Gastroesophageal sphincter (tissue), 4 donors: ENCODE measurements at regions not wholly inside any gene's neighbourhood (a gene's known extent, or its start where the extent isn't known, plus 50 kb on each side); places are given as distances from the start of the nearest gene placed in this dataset.

Source experiments
- ATAC-seq: fragments of 150-250 bp; one replicate; pipeline ENCODE4 v1.9.1; 2016; ENCODE audit warnings: mild to moderate bottlenecking, moderate library complexity
- H3K27ac ChIP-seq, 4 donors: fragments of 200-600 bp; sonication (generic) in 3 of 4; 1 replicate in 3 of 4; 2 replicates in 1 of 4; pipeline ENCODE4 v1.5.1; 2016 to 2019
- H3K27me3 ChIP-seq: fragments of 200-600 bp; sonication (generic); one replicate; pipeline ENCODE4 v1.5.1; 2019
- H3K36me3 ChIP-seq, 2 donors: fragments of 200-600 bp; sonication (generic); one replicate each; pipeline ENCODE4 v1.5.1; 2019; ENCODE audit warnings: control low read depth in 1 of 2
- H3K4me1 ChIP-seq, 3 donors: fragments of 200-600 bp; sonication (generic); 1 replicate in 2 of 3; 2 replicates in 1 of 3; pipeline ENCODE4 v1.5.1; 2016 to 2019; ENCODE audit warnings: control low read depth in 2 of 3
- H3K4me3 ChIP-seq, 2 donors: fragments of 200-600 bp; sonication (generic); one replicate each; pipeline ENCODE4 v1.5.1; 2019; ENCODE audit warnings: mild to moderate bottlenecking in 1 of 2, moderate library complexity in 1 of 2
- H3K9me3 ChIP-seq, 3 donors: fragments of 200-600 bp; sonication (generic); one replicate each; pipeline ENCODE4 v1.5.1; 2017 to 2019; ENCODE audit warnings: control low read depth in 2 of 3
- EP300 ChIP-seq: sonication (generic); formaldehyde crosslinking; IDR thresholded peaks from one replicate; pipeline ENCODE4 v1.6.1; 2017; ENCODE audit warnings: antibody characterized with exemption, mild to moderate bottlenecking
- POLR2A ChIP-seq, 2 donors: fragments of 450-650 bp; IDR thresholded peaks; one replicate each; pipeline ENCODE4 v1.6.1; 2017; ENCODE audit warnings: antibody characterized with exemption in 2 of 2, mild to moderate bottlenecking in 2 of 2, moderate library complexity in 1 of 2
- POLR2AphosphoS5 ChIP-seq: sonication (generic); formaldehyde crosslinking; IDR thresholded peaks from one replicate; pipeline ENCODE4 v1.6.1; 2017; ENCODE audit warnings: antibody characterized with exemption
- WGBS, 2 donors: methylation state at CpG; one replicate each; pipeline ENCODE4 v1.1.5; 2018; ENCODE audit warnings: low coverage in 1 of 2; 5-methylcytosine and 5-hydroxymethylcytosine counted together
- TF ChIP-seq, protein P1 (sequence below), 4 experiments: fragments of 200-600 bp in 2 of 4; fragments of 450-650 bp in 2 of 4; sonication (generic) in 1 of 4; IDR thresholded peaks; one replicate each; pipeline ENCODE4 v1.5.1; 2017 to 2019; ENCODE audit warnings: antibody characterized with exemption in 4 of 4, mild to moderate bottlenecking in 2 of 4, moderate library complexity in 2 of 4

DNA sequence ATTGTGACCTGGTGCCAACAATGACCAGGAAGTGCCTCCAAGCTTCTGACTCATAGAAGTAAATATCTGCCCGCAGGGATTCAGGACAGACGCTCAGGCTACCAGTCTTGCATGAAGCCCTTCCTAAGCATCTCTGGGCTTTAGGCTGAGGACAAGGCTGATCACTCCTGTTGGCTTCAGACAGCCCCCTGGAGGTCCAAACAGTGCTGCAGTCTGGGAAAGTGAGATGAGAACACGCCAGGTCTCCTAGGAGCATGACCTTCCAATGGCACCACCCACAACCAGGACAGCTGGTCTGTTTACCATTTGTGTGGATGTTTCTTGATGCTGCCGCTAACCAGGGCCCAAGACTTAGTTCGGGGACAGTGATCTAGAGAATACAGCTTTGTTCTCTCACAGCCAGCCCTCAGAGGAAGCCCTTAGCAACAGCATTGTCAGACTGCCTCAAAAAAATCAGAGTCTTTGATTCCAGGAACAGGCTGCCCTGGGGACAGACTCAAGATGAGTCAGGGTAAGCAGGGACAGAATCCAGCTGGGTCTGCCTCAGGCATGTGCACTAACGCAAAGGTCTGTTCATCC, 111.2 kb downstream of the ZNF280B start:
- TF ChIP-seq POLR2A (IDR thresholded peaks at IDR 0.05), result no peak
- TF ChIP-seq, protein P1, sequence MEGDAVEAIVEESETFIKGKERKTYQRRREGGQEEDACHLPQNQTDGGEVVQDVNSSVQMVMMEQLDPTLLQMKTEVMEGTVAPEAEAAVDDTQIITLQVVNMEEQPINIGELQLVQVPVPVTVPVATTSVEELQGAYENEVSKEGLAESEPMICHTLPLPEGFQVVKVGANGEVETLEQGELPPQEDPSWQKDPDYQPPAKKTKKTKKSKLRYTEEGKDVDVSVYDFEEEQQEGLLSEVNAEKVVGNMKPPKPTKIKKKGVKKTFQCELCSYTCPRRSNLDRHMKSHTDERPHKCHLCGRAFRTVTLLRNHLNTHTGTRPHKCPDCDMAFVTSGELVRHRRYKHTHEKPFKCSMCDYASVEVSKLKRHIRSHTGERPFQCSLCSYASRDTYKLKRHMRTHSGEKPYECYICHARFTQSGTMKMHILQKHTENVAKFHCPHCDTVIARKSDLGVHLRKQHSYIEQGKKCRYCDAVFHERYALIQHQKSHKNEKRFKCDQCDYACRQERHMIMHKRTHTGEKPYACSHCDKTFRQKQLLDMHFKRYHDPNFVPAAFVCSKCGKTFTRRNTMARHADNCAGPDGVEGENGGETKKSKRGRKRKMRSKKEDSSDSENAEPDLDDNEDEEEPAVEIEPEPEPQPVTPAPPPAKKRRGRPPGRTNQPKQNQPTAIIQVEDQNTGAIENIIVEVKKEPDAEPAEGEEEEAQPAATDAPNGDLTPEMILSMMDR (IDR thresholded peaks at IDR 0.05), result peak in 1 of 4 experiments; percentile 17
- peak overlapping the region in 3 of 4 donors; percentile 23 to 44 (median 29) for H3K27ac ChIP-seq
- H3K4me3 ChIP-seq, result no peak overlapping the region
- 30 to 33% methylated on average over 1 to 2 of the region's 6 CpGs for WGBS, 2 donors
- H3K4me1 ChIP-seq, result peaks cover 0 to 8% (median 6%) of the 10 kb centered on the region in 3 donors
- peak; percentile 86 for ATAC-seq
- no peaks in the 10 kb centered on the region for H3K36me3 ChIP-seq
- peaks cover 0 to 17% (median 0%) of the 10 kb centered on the region in 3 donors for H3K9me3 ChIP-seq
- H3K27me3 ChIP-seq, result peaks cover 15% of the 10 kb centered on the region

DNA sequence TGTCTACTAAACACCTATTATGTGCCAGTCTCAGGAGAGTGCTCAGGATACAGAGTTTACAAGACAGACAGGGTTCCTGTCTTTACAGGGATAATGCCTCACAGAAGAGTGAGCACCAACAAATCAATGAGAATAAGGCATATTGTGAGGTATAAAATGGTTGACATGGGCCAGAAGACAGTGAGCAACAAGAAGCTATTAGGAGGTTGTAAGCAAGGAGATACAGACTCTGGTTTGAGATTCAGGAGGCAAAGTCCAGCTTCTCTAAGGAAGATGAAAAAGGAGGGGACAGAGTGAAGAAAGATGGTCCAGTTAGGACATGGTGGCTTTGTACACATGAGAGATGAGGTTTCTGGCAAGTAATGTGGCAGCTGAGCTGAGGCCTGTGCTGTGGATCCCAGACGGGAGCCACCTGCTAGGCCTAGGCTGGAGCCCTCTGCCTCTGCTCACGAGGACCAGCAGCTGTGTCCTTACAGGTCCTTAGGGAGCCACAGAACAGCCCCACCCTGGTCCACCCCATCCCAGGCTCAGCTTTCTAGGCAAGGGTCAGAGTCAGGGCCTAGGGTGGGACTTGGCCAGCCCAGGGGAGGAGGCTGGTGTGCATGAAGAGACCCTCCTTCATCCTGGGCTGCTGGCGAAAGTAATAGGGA, 110.5 kb downstream of the ZNF280B start:
- ATAC-seq, result peak; percentile 86
- Histone ChIP-seq H3K27me3 (peaks cover 15% of the 10 kb centered on the region), H3K36me3 (no peaks in the 10 kb centered on the region), H3K27ac (peak overlapping the region in 3 of 4 donors; percentile 29 to 52 (median 44)), H3K4me1 (peaks cover 0 to 8% (median 6%) of the 10 kb centered on the region in 3 donors), H3K4me3 (no peak overlapping the region), H3K9me3 (peaks cover 0 to 11% (median 0%) of the 10 kb centered on the region in 3 donors)
- 38% methylated on average over 1 of the region's 3 CpGs; no CpG with 5 or more reads in 1 of the 2 donors for WGBS, 2 donors
- no peak for TF ChIP-seq POLR2A (IDR thresholded peaks at IDR 0.05)
- TF ChIP-seq POLR2AphosphoS5, result no peak
- TF ChIP-seq, protein P1 (IDR thresholded peaks at IDR 0.05), result no peak
- no peak for TF ChIP-seq EP300

DNA sequence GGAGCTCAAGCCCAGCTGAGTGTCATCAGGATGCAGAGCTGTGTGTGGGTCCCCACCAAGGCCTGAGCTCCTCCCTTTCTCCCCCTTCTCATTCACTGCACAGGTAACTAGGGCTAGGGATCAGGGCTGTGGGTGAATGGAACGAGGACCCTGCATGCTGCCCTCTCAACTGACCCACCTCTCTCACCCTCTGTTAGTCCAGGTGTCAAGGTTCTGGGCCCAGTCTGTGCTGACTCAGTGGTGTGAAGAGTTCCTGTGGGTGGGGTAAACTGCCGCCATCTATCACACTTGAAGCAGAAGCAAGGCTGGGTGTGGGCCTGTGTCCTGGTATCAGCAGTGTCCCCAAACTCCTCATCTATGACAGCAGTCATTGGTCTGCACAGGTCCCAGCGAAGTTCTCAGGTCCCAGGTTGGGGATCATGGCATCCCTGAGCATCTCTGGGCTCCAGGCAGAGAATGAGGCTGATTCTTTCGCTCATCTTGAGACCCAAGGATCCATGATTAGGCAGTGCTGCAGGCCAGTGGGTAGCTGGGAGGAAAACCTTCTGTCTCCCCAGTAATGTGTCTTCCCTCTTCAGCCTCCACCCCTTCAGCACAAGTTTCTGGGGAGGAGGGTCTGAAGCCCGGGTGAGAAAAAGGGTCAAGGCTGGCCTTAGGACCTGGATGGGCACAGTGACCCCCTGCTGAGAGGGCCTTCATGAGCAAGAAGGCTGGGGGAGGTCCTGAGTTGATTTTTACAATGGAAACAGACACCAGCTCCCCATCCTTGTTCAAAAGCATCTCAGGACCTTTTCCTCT, 109.8 kb downstream of the ZNF280B start:
- peak overlapping the region in 1 of 4 donors; percentile 29 for H3K27ac ChIP-seq
- no peaks in the 10 kb centered on the region for H3K36me3 ChIP-seq
- peaks cover 0 to 8% (median 6%) of the 10 kb centered on the region in 3 donors for H3K4me1 ChIP-seq
- ATAC-seq, result no peak
- no peak for TF ChIP-seq POLR2AphosphoS5
- TF ChIP-seq EP300, result no peak
- TF ChIP-seq, protein P1 (IDR thresholded peaks at IDR 0.05), result no peak
- TF ChIP-seq POLR2A (IDR thresholded peaks at IDR 0.05), result no peak
- peaks cover 15% of the 10 kb centered on the region for H3K27me3 ChIP-seq
- peaks cover 0 to 4% (median 0%) of the 10 kb centered on the region in 3 donors for H3K9me3 ChIP-seq
- 57 to 100% methylated on average over 1 of the region's 5 CpGs for WGBS, 2 donors
- no peak overlapping the region for H3K4me3 ChIP-seq

DNA sequence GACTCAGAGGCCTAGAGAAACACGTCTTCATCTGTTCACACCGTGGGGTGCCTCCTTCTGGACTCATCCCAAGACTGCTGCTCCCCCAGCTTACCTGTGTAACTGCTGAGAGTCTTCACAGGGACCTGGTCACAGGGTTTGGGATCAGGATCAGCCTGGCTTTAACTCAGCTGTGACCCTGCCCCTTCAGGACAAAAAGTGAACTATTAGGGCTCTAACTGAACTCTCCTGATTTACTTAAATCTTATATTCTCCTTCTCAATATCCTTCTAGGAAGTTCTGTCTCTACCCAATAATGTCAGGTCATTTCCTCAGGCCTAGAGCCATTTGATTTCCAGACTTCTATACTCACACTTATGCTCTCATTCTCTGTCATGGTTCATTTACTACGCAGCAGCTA, 108.4 kb downstream of the ZNF280B start:
- H3K27ac ChIP-seq, result no peak overlapping the region
- no peaks in the 10 kb centered on the region for H3K36me3 ChIP-seq
- WGBS, 2 donors, result 71% methylated on average over 3 of the region's 3 CpGs; no CpG with 5 or more reads in 1 of the 2 donors
- no peak for TF ChIP-seq POLR2AphosphoS5
- TF ChIP-seq, protein P1 (IDR thresholded peaks at IDR 0.05), result no peak
- no peak for TF ChIP-seq POLR2A (IDR thresholded peaks at IDR 0.05)
- ATAC-seq, result no peak
- H3K9me3 ChIP-seq, result no peaks in the 10 kb centered on the region
- H3K4me3 ChIP-seq, result no peak overlapping the region
- H3K27me3 ChIP-seq, result peaks cover 27% of the 10 kb centered on the region
- peaks cover 0 to 8% (median 6%) of the 10 kb centered on the region in 3 donors for H3K4me1 ChIP-seq
